ENCODE measurements at regions not wholly inside any gene's neighbourhood (a gene's known extent, or its start where the extent isn't known, plus 50 kb on each side); places are given as distances from the start of the nearest gene placed in this dataset.
"Not testable (repeated sequence)": the region's sequence is repeated elsewhere in the genome, so short reads cannot be mapped to it uniquely, and the experiment has no call there.

- TF ChIP-seq CTCF, POLR2A, EP300 (IDR thresholded peaks at IDR 0.05): not testable (repeated sequence)
Measured at GRCh38 chrX:95973456-95974095, 711.1 kb upstream of the DIAPH2 start.
